Endothelial cell (in vitro differentiated cells): ENCODE measurements at regions not wholly inside any gene's neighbourhood (a gene's known extent, or its start where the extent isn't known, plus 50 kb on each side); places are given as distances from the start of the nearest gene placed in this dataset.

Source experiments
- DNase-seq: peaks from one replicate; pipeline ENCODE4 v3.0.0; 2021; ENCODE audit warnings: low spot score
- H3K27ac Mint-ChIP-seq: one replicate; pipeline ENCODE4 v1.8.0; 2021; ENCODE audit warnings: mixed read lengths, inconsistent platforms; ENCODE audit not compliant: unreplicated experiment
- H3K27me3 Mint-ChIP-seq: one replicate; pipeline ENCODE4 v1.8.0; 2021; ENCODE audit warnings: mild to moderate bottlenecking, moderate library complexity, mixed read lengths, inconsistent platforms; ENCODE audit not compliant: unreplicated experiment
- H3K36me3 Mint-ChIP-seq: one replicate; pipeline ENCODE4 v1.8.0; 2021; ENCODE audit warnings: mild to moderate bottlenecking, low read depth, mixed read lengths, inconsistent platforms; ENCODE audit not compliant: unreplicated experiment
- H3K4me1 Mint-ChIP-seq: one replicate; pipeline ENCODE4 v1.8.0; 2021; ENCODE audit warnings: mild to moderate bottlenecking, mixed read lengths, inconsistent platforms; ENCODE audit not compliant: unreplicated experiment
- H3K4me3 Mint-ChIP-seq: one replicate; pipeline ENCODE4 v1.8.0; 2021; ENCODE audit warnings: mild to moderate bottlenecking, mixed read lengths, inconsistent platforms; ENCODE audit not compliant: unreplicated experiment
- H3K9me3 Mint-ChIP-seq: one replicate; pipeline ENCODE4 v1.8.0; 2021; ENCODE audit warnings: mixed read lengths, inconsistent platforms; ENCODE audit not compliant: unreplicated experiment
- CTCF ChIP-seq: fragments of 200-600 bp; sonication (generic); IDR thresholded peaks from one replicate; pipeline ENCODE4 v1.5.0; 2021; ENCODE audit warnings: antibody characterized with exemption; ENCODE audit not compliant: unreplicated experiment

- no peaks in the 10 kb centered on the region for H3K9me3 Mint-ChIP-seq
- no peaks in the 10 kb centered on the region for H3K4me1 Mint-ChIP-seq
- no peak for TF ChIP-seq CTCF
- no peak overlapping the region for H3K4me3 Mint-ChIP-seq
- H3K27me3 Mint-ChIP-seq, result no peaks in the 10 kb centered on the region
- no peaks in the 10 kb centered on the region for H3K36me3 Mint-ChIP-seq
- H3K27ac Mint-ChIP-seq, result no peak overlapping the region
- DNase-seq, result no peak
Observed at GRCh38 chr13:64662887-64663593, 2567.1 kb downstream of the PCDH9 start.

- DNase-seq, result no peak
- H3K27me3 Mint-ChIP-seq, result peaks cover 1% of the 10 kb centered on the region
- no peak overlapping the region for H3K27ac Mint-ChIP-seq
- no peak overlapping the region for H3K4me3 Mint-ChIP-seq
- TF ChIP-seq CTCF, result no peak
- no peaks in the 10 kb centered on the region for H3K9me3 Mint-ChIP-seq
- H3K4me1 Mint-ChIP-seq, result peaks cover 5% of the 10 kb centered on the region
- H3K36me3 Mint-ChIP-seq, result no peaks in the 10 kb centered on the region
Observed at GRCh38 chr13:64648293-64648692, 2581.8 kb downstream of the PCDH9 start.

GRCh38 chr13:64643066-64643465, 2587.1 kb downstream of the PCDH9 start:
- H3K4me3 Mint-ChIP-seq, result no peak overlapping the region
- DNase-seq, result no peak
- H3K9me3 Mint-ChIP-seq, result no peaks in the 10 kb centered on the region
- peaks cover 2% of the 10 kb centered on the region for H3K27me3 Mint-ChIP-seq
- TF ChIP-seq CTCF, result no peak
- no peak overlapping the region for H3K27ac Mint-ChIP-seq
- H3K4me1 Mint-ChIP-seq, result peaks cover 3% of the 10 kb centered on the region
- H3K36me3 Mint-ChIP-seq, result no peaks in the 10 kb centered on the region

GRCh38 chr13:64640002-64640401, 2590.1 kb downstream of the PCDH9 start:
- no peaks in the 10 kb centered on the region for H3K36me3 Mint-ChIP-seq
- H3K4me1 Mint-ChIP-seq, result peaks cover 3% of the 10 kb centered on the region
- no peak for DNase-seq
- no peak overlapping the region for H3K4me3 Mint-ChIP-seq
- H3K9me3 Mint-ChIP-seq, result no peaks in the 10 kb centered on the region
- no peak for TF ChIP-seq CTCF
- no peak overlapping the region for H3K27ac Mint-ChIP-seq
- peaks cover 2% of the 10 kb centered on the region for H3K27me3 Mint-ChIP-seq

- no peaks in the 10 kb centered on the region for H3K9me3 Mint-ChIP-seq
- H3K4me1 Mint-ChIP-seq, result peaks cover 3% of the 10 kb centered on the region
- TF ChIP-seq CTCF, result no peak
- H3K27ac Mint-ChIP-seq, result no peak overlapping the region
- H3K27me3 Mint-ChIP-seq, result peaks cover 2% of the 10 kb centered on the region
- H3K36me3 Mint-ChIP-seq, result no peaks in the 10 kb centered on the region
- no peak for DNase-seq
- H3K4me3 Mint-ChIP-seq, result no peak overlapping the region
Observed at GRCh38 chr13:64639206-64639605, 2590.9 kb downstream of the PCDH9 start.
